Esophagus (tissue), 2 donors: ENCODE measurements at regions not wholly inside any gene's neighbourhood (a gene's known extent, or its start where the extent isn't known, plus 50 kb on each side); places are given as distances from the start of the nearest gene placed in this dataset.
A peak's percentile ranks its signal among the peaks of the same experiment; 100 is the strongest.

ENCODE experiments used
- H3K27ac ChIP-seq, 2 donors: one replicate each; pipeline ENCODE4 v1.5.1; 2013; ENCODE audit warnings: low read depth in 2 of 2, mild to moderate bottlenecking in 2 of 2, inconsistent platforms in 1 of 2, low read length in 1 of 2, moderate library complexity in 1 of 2
- H3K27me3 ChIP-seq, 2 donors: one replicate each; pipeline ENCODE4 v1.6.1; 2013; ENCODE audit warnings: low read length in 2 of 2, control low read depth in 1 of 2, mild to moderate bottlenecking in 1 of 2; ENCODE audit not compliant: insufficient read depth in 2 of 2, control insufficient read depth in 1 of 2
- H3K36me3 ChIP-seq, 2 donors: one replicate each; pipeline ENCODE4 v1.6.1; 2013; ENCODE audit warnings: low read length in 1 of 2; ENCODE audit not compliant: control insufficient read depth in 2 of 2, insufficient read depth in 2 of 2
- H3K4me1 ChIP-seq, 2 donors: one replicate each; pipeline ENCODE4 v1.6.1; 2013; ENCODE audit warnings: low read length in 1 of 2; ENCODE audit not compliant: control insufficient read depth in 2 of 2, insufficient read depth in 2 of 2
- H3K4me3 ChIP-seq, 2 donors: one replicate each; pipeline ENCODE4 v1.5.1; 2013; ENCODE audit warnings: low read length in 2 of 2, mild to moderate bottlenecking in 2 of 2, low read depth in 1 of 2, moderate library complexity in 1 of 2
- H3K9me3 ChIP-seq, 2 donors: one replicate each; pipeline ENCODE4 v1.6.1; 2013; ENCODE audit warnings: mild to moderate bottlenecking in 2 of 2, low read depth in 1 of 2, low read length in 1 of 2, moderate library complexity in 1 of 2; ENCODE audit not compliant: control insufficient read depth in 2 of 2, insufficient read depth in 1 of 2
- WGBS, 2 donors: extraction: QIAGEN DNeasy Blood & Tissue Kit; methylation state at CpG; one replicate each; pipeline ENCODE4 v1.1.7; 2013; 5-methylcytosine and 5-hydroxymethylcytosine counted together
- donor health status: healthy with polysubstance abuse.
- donor health status: Bipolar disorder and iron deficiency.

DNA sequence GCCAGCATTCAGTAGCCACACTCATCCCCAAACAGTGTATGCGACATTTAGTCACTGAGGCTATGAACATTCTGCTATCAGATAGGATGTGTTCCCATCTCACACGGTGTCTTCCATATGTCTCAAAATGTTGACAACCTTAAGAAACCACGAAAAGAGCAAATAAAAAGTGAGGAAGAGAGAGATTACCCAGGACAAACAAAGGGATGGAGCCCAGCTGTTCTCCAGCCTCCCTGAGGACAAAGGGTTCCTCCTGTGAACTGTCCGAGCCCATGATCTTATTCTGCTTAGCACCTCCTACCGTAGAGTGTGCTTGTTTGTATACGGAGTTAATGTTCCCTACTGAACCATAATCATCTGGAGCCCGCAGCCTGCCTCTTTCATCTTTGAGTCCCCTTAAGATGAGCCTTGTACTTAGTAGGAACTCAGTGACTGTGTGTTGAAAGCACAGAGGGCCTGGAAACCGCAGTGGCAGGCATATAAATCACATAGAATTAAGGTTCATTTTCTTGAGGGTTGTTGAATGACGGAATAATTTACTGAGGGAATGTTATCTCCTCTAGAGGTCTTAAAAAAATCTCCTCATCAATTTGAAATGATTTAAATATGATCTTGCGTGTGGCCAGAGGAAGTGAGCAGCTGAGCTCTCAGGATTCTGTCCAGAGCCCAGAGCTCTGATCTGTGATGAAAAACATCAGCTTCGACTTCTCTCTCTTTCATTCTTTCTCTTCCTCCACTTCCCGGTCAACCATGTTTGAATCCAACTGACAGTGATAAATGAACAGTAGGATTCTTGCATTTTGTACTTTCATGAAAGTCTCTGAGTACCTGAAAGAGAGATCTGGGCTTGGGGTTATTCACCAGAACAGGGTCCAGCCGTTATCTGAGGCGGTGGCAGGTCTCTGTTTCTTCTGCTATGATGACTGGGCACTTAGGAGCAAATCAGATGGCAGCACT is 200.5 kb downstream of the KLF5 start:
- Histone ChIP-seq H3K4me3 (no peak overlapping the region), H3K27ac (no peak overlapping the region), H3K9me3 (no peaks in the 10 kb centered on the region), H3K4me1 (peaks cover 0 to 2% of the 10 kb centered on the region in 2 donors), H3K36me3 (no peaks in the 10 kb centered on the region), H3K27me3 (no peaks in the 10 kb centered on the region)
- WGBS, 2 donors: 65 to 66% methylated on average over 14 of the region's 14 CpGs

DNA sequence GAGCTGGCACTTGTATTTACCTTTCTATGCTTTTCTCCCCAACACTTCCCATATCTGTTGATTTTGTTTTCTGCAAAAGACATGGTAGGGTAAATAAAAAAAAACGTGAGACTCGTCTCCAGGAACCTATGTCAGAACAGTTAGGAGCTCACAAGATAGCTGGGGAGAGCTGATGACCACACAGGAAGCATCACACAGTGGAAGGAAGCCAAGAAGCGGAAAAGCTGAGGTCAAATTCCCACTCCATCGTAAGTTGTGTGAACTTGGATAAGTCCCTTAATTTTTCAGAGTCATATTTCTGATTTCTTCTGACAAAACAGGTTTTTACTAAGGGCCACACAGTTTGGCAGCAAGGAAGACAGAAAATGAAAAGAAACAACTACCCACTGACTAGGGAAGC is 199.6 kb downstream of the KLF5 start:
- no peaks in the 10 kb centered on the region for H3K9me3 ChIP-seq
- 66 to 80% methylated on average over 4 of the region's 4 CpGs for WGBS, 2 donors

DNA sequence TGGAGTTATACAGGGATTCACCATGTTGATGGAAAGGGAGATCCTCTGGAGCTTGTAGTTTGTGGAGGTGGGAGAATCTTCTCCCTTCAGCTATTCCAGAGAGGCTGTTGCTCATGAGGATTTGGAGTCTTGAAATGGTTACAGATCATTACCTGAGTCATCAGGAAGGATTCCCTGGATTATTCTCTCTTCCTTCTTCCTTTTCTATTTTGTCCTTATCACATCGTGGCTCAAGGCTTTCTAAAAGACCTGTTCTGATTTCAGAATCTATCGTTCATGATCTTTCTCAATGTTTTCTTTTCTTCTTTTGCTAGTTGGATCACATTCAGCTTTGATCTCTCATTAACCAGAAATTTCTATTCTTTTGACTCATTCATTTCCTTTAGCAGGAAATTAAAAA is 196.0 kb downstream of the KLF5 start:
- WGBS, 2 donors: 32 to 35% methylated on average over 2 of the region's 2 CpGs
- Histone ChIP-seq H3K27ac (peak overlapping the region; percentile 13 to 75), H3K27me3 (no peaks in the 10 kb centered on the region), H3K4me1 (no peaks in the 10 kb centered on the region), H3K9me3 (no peaks in the 10 kb centered on the region), H3K4me3 (no peak overlapping the region), H3K36me3 (no peaks in the 10 kb centered on the region)

More for the DNA sequence above, 199.6 kb downstream of the KLF5 start:
- Histone ChIP-seq H3K27ac (no peak overlapping the region), H3K27me3 (no peaks in the 10 kb centered on the region), H3K36me3 (no peaks in the 10 kb centered on the region), H3K4me1 (peaks cover 0 to 2% of the 10 kb centered on the region in 2 donors), H3K4me3 (no peak overlapping the region)

DNA sequence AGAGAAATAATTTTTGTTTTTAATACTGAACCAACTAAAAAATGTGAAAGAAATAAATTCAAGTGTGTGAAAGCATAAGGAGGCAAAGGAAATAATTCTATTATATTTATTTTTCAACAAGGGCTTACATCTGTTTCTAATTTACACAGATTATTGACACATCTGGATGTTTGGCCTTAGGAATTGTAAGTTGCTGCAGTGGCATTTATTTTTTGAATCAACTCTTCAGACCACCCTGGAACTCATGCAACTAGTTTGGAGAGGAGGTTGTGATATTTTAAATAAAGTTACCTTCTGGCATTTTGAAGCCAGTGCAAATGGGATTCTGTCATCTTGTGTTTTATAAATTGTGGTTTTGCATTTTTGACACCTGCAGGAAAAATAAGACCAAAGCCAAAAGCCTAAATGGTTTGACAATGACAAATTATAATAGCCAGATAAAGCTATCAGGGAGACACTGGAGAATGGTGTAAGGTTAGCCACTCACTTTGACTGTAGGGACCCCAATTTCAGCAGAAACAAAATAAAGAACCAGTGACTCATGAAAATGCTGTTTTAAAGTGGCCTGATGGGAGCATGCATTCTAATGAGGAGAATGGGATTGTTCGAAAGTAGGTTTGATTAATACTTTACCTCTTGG is 192.9 kb downstream of the KLF5 start:
- Histone ChIP-seq H3K4me3 (no peak overlapping the region), H3K9me3 (no peaks in the 10 kb centered on the region), H3K4me1 (no peaks in the 10 kb centered on the region), H3K36me3 (no peaks in the 10 kb centered on the region), H3K27ac (no peak overlapping the region), H3K27me3 (no peaks in the 10 kb centered on the region)
- 80 to 93% methylated on average over 1 of the region's 1 CpG for WGBS, 2 donors

DNA sequence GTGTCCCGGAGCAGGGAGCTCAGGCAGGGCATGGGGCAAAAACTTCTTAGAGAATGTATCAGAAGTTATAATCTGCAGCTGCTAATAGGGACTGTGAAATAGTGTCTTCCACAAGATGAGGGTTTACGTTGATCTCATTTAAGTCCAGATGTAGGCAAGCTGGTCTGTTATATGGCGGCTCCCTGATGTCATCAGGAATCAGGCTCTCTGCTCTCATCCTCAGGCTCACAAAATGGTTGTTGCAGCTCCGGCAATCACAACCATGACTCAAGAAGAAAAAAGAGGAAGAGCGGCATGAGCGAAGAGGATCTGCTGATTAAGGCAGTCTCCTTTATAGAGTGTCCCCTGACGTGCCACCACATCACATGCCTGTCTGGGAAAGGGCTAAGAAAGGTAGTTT is 191.3 kb downstream of the KLF5 start:
- Histone ChIP-seq H3K36me3 (no peaks in the 10 kb centered on the region), H3K27me3 (no peaks in the 10 kb centered on the region), H3K4me1 (no peaks in the 10 kb centered on the region), H3K9me3 (no peaks in the 10 kb centered on the region), H3K27ac (no peak overlapping the region), H3K4me3 (no peak overlapping the region)
- WGBS, 2 donors: 92% methylated on average over 7 of the region's 7 CpGs

DNA sequence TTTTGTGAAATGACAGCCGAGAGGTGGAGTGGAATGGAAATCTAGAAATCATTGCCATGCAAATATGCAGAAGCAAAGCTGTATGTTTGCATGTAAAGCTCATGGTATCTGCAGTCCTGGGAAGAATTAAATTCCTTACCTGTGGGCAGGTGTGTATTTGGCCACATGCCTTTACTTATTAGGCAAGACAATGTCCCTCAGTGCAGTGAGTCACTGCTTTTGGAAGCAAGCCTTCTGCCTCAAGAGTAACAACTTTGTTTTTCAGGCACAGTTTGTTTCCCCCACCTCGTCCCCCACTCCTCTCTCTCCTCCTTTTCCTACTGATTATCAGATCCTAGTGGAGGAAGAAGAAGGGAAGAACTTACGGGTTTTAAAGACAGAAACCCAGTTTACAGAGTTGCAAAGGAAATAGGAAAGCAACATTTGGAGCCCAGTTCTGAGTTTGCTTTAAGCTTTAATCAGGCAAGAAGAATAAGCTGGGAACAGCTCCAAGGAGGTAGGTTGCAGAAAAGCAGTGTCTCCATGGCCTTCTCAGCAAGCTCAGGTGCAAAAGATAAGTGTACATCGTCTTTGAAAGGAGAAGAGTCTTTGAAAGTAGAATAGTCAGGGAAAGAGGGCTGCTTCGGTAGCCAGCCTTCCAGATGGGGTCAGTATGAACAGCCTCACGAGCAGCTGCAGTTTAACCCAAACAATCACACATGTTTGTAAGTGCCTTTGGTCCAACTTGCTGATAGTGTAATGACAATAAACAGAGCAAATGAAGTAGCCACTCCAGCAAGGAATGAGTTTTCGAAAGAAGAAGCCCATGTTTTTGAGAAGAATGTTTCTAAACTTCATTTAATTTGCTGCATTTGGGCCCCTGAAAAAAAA is 190.1 kb downstream of the KLF5 start:
- Histone ChIP-seq H3K9me3 (no peaks in the 10 kb centered on the region), H3K27me3 (no peaks in the 10 kb centered on the region), H3K4me3 (no peak overlapping the region), H3K27ac (peak overlapping the region; percentile 36 to 67), H3K4me1 (no peaks in the 10 kb centered on the region), H3K36me3 (no peaks in the 10 kb centered on the region)
- 28% methylated on average over 7 of the region's 7 CpGs for WGBS, 2 donors

DNA sequence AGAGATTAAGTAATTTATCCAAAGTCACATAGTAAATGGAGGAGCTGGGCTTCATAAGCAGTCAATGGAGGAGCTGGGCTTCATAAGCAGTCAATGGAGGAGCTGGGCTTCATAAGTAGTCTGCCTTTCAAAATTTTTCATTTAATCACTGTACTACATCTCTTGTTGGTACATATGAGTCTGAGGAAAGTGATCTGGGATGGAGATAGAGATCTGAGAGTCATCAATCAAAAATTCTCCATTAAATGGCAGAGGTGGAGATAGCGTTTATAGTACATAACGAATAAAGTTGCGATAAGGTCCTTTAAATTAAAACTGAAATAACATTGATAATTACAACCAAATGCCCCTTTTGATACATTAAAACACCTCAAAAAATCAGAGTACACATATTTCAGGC is 189.3 kb downstream of the KLF5 start:
- WGBS, 2 donors: 91 to 92% methylated on average over 3 of the region's 3 CpGs
- Histone ChIP-seq H3K4me1 (no peaks in the 10 kb centered on the region), H3K27ac (no peak overlapping the region), H3K36me3 (no peaks in the 10 kb centered on the region), H3K4me3 (no peak overlapping the region), H3K27me3 (no peaks in the 10 kb centered on the region), H3K9me3 (no peaks in the 10 kb centered on the region)

DNA sequence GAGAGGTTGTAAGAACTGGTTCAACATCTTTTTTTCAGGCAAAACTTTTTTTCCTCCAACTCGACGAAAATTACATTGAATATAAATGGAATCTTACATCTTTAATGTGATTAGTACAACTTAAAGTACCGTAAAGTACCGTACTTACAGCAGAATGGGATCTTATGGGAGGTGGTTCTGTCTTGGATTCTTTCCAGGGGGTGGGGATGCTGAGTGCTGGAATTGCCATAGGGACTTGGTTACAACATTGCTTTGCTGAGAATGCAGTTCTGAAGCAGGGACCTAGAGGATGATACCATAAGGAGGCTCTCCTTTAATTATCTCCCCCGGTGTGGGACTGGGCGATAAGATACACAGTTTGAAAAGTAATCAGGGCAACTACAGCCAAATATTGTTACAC is 186.4 kb downstream of the KLF5 start:
- no peaks in the 10 kb centered on the region for H3K9me3 ChIP-seq
- H3K4me1 ChIP-seq: no peaks in the 10 kb centered on the region
- 67 to 76% methylated on average over 6 of the region's 6 CpGs for WGBS, 2 donors
- H3K4me3 ChIP-seq: no peak overlapping the region
- no peaks in the 10 kb centered on the region for H3K36me3 ChIP-seq
- H3K27me3 ChIP-seq: no peaks in the 10 kb centered on the region
- H3K27ac ChIP-seq: no peak overlapping the region

DNA sequence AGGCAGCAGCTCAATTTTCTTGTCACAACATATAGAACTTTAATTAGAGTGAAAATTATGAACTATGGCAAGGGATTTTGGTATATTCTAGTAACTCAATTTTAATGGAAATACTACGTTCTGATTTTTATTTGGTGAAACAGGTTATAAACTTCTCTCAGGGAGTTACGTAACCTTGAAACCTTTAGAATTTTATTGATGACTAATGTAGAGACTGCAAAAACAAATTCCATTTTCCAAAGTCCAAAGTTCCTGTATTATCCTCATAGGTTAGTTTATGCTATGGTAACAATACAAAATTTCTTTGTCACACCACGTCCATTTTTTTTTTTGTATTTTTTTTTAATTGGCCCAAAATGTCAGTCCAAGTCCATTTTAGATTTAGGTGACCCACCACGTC is 185.7 kb downstream of the KLF5 start:
- H3K27me3 ChIP-seq: no peaks in the 10 kb centered on the region
- 68 to 70% methylated on average over 4 of the region's 4 CpGs for WGBS, 2 donors
- H3K4me3 ChIP-seq: no peak overlapping the region
- no peaks in the 10 kb centered on the region for H3K9me3 ChIP-seq
- peak overlapping the region in 1 of 2 donors; percentile 13 for H3K27ac ChIP-seq
- no peaks in the 10 kb centered on the region for H3K36me3 ChIP-seq
- H3K4me1 ChIP-seq: no peaks in the 10 kb centered on the region
